ENCODE measurements at regions not wholly inside any gene's neighbourhood (a gene's known extent, or its start where the extent isn't known, plus 50 kb on each side); places are given as distances from the start of the nearest gene placed in this dataset.

GRCh38 chr1:201686714-201687455 is 142.1 kb upstream of the IPO9 start:
- DNase-seq (ENCODE audit: low read depth): no peak

- no peak for DNase-seq (ENCODE audit: low read depth)
Measured at GRCh38 chr1:201688514-201688913, 140.4 kb upstream of the IPO9 start.

- no peak for DNase-seq (ENCODE audit: low read depth)
Measured at GRCh38 chr1:201689647-201690046, 139.3 kb upstream of the IPO9 start.

GRCh38 chr1:201690528-201690927 is 138.4 kb upstream of the IPO9 start:
- DNase-seq (ENCODE audit: low read depth): no peak

- no peak for DNase-seq (ENCODE audit: low read depth)
Measured at GRCh38 chr1:201691716-201692554, 137.0 kb upstream of the IPO9 start.

- DNase-seq (ENCODE audit: low read depth): no peak
Measured at GRCh38 chr1:201692555-201693394, 136.2 kb upstream of the IPO9 start.

GRCh38 chr1:201693890-201694607 is 134.9 kb upstream of the IPO9 start:
- DNase-seq (ENCODE audit: low read depth): no peak

GRCh38 chr1:201694608-201695335 is 134.2 kb upstream of the IPO9 start:
- no peak for DNase-seq (ENCODE audit: low read depth)

GRCh38 chr1:201695607-201696006 is 133.3 kb upstream of the IPO9 start:
- no peak for DNase-seq (ENCODE audit: low read depth)

GRCh38 chr1:201696217-201696761 is 132.7 kb upstream of the IPO9 start:
- DNase-seq (ENCODE audit: low read depth): peak; percentile 99

GRCh38 chr1:201697174-201697573 is 131.8 kb upstream of the IPO9 start:
- DNase-seq (ENCODE audit: low read depth): no peak

- no peak for DNase-seq (ENCODE audit: low read depth)
Measured at GRCh38 chr1:201701831-201702230, 127.1 kb upstream of the IPO9 start.

- DNase-seq (ENCODE audit: low read depth): peak; percentile 86
Measured at GRCh38 chr1:201702936-201703335, 126.0 kb upstream of the IPO9 start.

- DNase-seq (ENCODE audit: low read depth): peak; percentile 82
Measured at GRCh38 chr1:201703621-201704438, 125.1 kb upstream of the IPO9 start.

GRCh38 chr1:201704439-201704792 is 124.5 kb upstream of the IPO9 start:
- DNase-seq (ENCODE audit: low read depth): no peak

GRCh38 chr1:201705389-201705788 is 123.6 kb upstream of the IPO9 start:
- no peak for DNase-seq (ENCODE audit: low read depth)

GRCh38 chr1:201706109-201706508 is 122.8 kb upstream of the IPO9 start:
- DNase-seq (ENCODE audit: low read depth): no peak

GRCh38 chr1:201707027-201707426 is 121.9 kb upstream of the IPO9 start:
- no peak for DNase-seq (ENCODE audit: low read depth)

GRCh38 chr1:201707656-201708055 is 121.3 kb upstream of the IPO9 start:
- DNase-seq (ENCODE audit: low read depth): no peak

GRCh38 chr1:201708085-201708512 is 120.9 kb upstream of the IPO9 start:
- peak; percentile 73 for DNase-seq (ENCODE audit: low read depth)
